ENCODE measurements at regions not wholly inside any gene's neighbourhood (a gene's known extent, or its start where the extent isn't known, plus 50 kb on each side); places are given as distances from the start of the nearest gene placed in this dataset.
"Not testable (repeated sequence)": the region's sequence is repeated elsewhere in the genome, so short reads cannot be mapped to it uniquely, and the experiment has no call there.

DNA sequence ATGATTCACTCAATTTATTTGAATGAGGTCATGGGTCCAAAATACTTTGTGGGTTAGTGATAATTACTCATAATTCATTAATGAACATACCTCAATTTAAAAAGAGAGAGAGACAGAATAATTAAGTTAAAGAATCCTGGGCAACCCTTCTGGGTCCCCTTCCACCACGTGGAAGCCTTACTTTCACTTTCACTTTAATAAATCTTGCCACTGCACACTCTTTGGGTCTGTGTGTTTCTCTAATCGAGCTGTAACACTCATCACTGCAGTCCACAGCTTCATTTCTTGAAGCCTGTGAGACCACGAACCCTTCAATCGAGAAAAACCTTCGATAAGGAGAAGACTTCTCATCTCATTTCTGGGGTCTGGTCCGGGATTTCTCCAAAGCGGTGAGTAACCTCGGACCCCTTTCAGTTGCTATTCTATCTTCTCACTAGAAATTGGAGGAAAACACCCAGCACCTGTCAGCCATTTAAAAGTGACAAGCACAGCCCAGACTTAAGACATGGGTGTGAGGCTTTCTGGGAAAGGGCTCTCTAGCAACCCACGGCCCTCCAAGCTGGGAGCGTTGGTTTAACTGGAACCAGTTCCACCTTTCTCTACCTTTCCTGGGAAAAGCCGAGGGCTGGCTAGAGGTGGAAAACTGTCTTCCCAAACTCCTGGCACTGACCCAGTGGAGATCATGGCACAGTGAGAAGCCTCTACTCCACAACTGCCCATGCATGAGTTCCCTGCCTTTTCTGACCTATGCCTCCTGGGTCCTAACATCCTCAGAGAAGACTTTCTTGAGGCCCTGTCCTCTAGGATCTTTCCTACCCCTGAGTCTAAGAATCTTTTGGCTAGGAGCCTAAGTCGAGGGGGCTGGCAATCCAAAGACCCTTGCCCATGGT lies 148.8 kb upstream of the ATF7IP start:
- H3K27ac ChIP-seq, result peak overlapping the region; percentile 39
- H3K4me3 ChIP-seq, result peak overlapping the region; percentile 61
- intact Hi-C loops (cut with DNase I), result no loop called here
- no peaks in the 10 kb centered on the region for H3K4me1 ChIP-seq
- no peaks in the 10 kb centered on the region for H3K36me3 ChIP-seq (ENCODE audit: insufficient read depth in 1 of 2, low read depth in 1 of 2)
- TF ChIP-seq, protein P1, sequence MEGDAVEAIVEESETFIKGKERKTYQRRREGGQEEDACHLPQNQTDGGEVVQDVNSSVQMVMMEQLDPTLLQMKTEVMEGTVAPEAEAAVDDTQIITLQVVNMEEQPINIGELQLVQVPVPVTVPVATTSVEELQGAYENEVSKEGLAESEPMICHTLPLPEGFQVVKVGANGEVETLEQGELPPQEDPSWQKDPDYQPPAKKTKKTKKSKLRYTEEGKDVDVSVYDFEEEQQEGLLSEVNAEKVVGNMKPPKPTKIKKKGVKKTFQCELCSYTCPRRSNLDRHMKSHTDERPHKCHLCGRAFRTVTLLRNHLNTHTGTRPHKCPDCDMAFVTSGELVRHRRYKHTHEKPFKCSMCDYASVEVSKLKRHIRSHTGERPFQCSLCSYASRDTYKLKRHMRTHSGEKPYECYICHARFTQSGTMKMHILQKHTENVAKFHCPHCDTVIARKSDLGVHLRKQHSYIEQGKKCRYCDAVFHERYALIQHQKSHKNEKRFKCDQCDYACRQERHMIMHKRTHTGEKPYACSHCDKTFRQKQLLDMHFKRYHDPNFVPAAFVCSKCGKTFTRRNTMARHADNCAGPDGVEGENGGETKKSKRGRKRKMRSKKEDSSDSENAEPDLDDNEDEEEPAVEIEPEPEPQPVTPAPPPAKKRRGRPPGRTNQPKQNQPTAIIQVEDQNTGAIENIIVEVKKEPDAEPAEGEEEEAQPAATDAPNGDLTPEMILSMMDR (IDR thresholded peaks at IDR 0.05), result no peak
- no peaks in the 10 kb centered on the region for H3K9me3 ChIP-seq
- ATAC-seq (peak in 3 of 4 donors; percentile 47 to 55 (median 49)), DNase-seq (no peak)
- WGBS, 3 donors, result 38 to 46% (median 39%) methylated on average over 12 of the region's 12 CpGs
- H3K27me3 ChIP-seq (ENCODE audit: insufficient read depth in 3 of 3, low read length in 2 of 3), result no peaks in the 10 kb centered on the region

DNA sequence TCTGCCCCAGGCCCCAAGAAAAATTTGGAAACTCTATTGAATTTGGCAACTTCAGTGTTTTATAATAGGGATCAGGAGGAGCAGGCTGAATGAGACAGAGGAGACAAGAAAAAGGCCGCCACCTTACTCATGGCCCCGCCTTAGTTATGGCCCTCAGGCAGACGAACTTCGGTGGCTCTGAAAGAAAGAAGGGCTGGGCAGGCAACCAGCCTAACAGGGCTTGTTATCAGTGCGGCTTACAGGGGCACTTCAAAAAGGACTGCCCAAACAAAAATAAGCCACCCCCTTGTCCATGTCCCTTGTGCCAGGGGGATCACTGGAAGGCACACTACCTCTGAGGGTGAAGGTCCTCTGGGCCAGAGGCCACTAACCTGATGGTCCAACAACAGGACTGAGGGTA lies 146.3 kb upstream of the ATF7IP start:
- H3K9me3 ChIP-seq, result no peaks in the 10 kb centered on the region
- TF ChIP-seq, protein P1 (IDR thresholded peaks at IDR 0.05), result no peak
- DNase-seq (no peak), ATAC-seq (no peak)
- H3K4me1 ChIP-seq, result no peaks in the 10 kb centered on the region
- H3K27me3 ChIP-seq (ENCODE audit: insufficient read depth in 3 of 3, low read length in 2 of 3), result no peaks in the 10 kb centered on the region
- WGBS, 3 donors, result 95 to 97% (median 96%) methylated on average over 5 of the region's 5 CpGs
- no peak overlapping the region for H3K27ac ChIP-seq
- intact Hi-C loops (cut with DNase I), result no loop called here
- no peak overlapping the region for H3K4me3 ChIP-seq
- H3K36me3 ChIP-seq (ENCODE audit: insufficient read depth in 1 of 2, low read depth in 1 of 2), result no peaks in the 10 kb centered on the region

DNA sequence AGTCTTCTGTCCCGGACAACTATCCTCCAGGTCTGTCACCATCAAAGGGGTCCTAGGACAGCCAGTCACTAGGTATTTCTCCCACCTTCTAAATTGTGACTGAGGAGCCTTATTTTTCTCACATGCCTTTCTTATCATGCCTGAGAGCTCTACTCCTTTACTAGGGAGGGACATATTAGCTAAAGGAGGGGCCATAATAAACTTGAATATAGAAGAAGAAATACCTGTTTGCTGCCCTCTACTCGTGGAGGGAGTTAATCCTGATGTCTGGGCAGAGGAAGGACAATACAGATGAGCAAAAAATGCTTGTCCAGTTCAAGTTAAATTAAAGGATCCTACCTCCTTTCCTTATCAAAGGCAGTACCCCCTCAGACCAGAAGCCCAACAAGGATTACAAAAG lies 145.8 kb upstream of the ATF7IP start:
- intact Hi-C loops (cut with DNase I), result not testable (repeated sequence)

DNA sequence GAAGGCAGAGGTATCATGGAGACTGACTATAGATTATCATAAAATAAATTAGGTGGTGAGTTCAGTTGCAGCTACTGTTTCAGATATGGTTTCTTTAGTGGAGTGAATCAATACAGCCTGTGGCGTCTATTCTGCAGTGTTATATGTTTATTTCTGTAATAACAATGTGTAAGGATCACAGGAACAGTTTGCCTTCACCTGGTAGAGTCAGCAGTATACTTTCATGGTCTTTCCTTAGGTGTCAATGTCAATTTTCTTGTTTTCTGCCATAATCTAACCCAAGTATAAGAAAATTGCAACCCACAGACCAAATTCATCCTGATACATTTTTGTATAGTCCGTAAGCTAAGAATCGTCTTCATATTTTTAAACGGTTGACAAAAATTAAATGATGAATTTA lies 140.4 kb upstream of the ATF7IP start:
- intact Hi-C loops (cut with DNase I), result no loop called here
- 92 to 95% (median 94%) methylated on average over 4 of the region's 4 CpGs for WGBS, 3 donors
- no peaks in the 10 kb centered on the region for H3K27me3 ChIP-seq (ENCODE audit: insufficient read depth in 3 of 3, low read length in 2 of 3)
- ATAC-seq, result no peak
- H3K4me1 ChIP-seq, result no peaks in the 10 kb centered on the region
- H3K4me3 ChIP-seq, result no peak overlapping the region
- H3K9me3 ChIP-seq, result peaks cover 3% of the 10 kb centered on the region
- no peaks in the 10 kb centered on the region for H3K36me3 ChIP-seq (ENCODE audit: insufficient read depth in 1 of 2, low read depth in 1 of 2)
- DNase-seq, result no peak
- H3K27ac ChIP-seq, result no peak overlapping the region
- TF ChIP-seq, protein P1 (IDR thresholded peaks at IDR 0.05), result no peak

More for the DNA sequence above, 145.8 kb upstream of the ATF7IP start:
- not testable (repeated sequence) for ATAC-seq; H3K4me1 ChIP-seq; H3K27me3 ChIP-seq (ENCODE audit: insufficient read depth in 3 of 3, low read length in 2 of 3); H3K4me3 ChIP-seq; H3K9me3 ChIP-seq; H3K27ac ChIP-seq; H3K36me3 ChIP-seq (ENCODE audit: insufficient read depth in 1 of 2, low read depth in 1 of 2); DNase-seq
- whole genome bisulfite sequencing, 3 donors, result 83 to 87% (median 85%) methylated on average over 2 of the region's 2 CpGs

DNA sequence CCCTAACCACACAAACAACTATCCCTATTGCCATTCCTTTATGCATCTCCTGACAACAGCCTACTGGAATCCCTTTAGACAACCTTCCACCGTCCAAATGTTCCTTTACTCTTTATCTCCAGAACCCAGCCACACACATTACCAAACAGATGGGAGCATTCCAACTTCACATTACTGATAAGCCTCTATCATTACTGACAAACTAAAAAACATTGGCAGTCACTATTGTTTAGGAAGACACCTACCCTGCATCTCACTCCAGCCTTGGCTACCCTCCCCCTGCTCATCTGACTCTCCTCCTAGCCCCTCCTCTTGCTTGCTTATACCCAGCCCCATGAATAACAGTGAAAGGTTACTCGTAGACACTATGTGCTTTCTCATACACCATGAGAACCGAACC lies 130.3 kb upstream of the ATF7IP start:
- not testable (repeated sequence) for H3K27ac ChIP-seq; H3K4me1 ChIP-seq; DNase-seq; H3K4me3 ChIP-seq; H3K36me3 ChIP-seq (ENCODE audit: insufficient read depth in 1 of 2, low read depth in 1 of 2); H3K27me3 ChIP-seq (ENCODE audit: insufficient read depth in 3 of 3, low read length in 2 of 3); ATAC-seq; H3K9me3 ChIP-seq
- WGBS, 3 donors, result 68 to 85% (median 83%) methylated on average over 3 of the region's 3 CpGs
- intact Hi-C loops (cut with DNase I), result loop anchor here in 1 of 2 donors (5.0 to 10.0 kb wide), 4 partner anchors 187 to 760 kb away; no protein-coding TSS in a partner anchor

DNA sequence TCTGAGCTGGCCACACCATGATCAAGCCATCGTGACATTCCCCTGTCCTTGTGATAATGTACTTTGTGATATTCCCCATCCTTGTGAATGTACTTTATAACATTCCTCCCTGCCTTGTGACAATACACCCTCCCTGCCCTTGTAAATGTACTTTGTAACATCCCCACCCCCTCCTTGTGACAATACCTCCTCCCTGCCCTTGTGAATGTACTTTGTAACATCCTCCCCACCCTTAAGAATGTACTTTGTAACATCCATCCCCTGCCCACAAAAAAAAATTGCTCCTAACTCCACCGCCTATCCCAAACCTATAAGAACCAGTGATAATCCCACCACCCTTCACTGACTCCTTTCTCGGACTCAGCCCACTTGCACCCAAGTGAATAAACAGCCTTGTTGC lies 128.8 kb upstream of the ATF7IP start:
- H3K36me3 ChIP-seq (ENCODE audit: insufficient read depth in 1 of 2, low read depth in 1 of 2); H3K27me3 ChIP-seq (ENCODE audit: insufficient read depth in 3 of 3, low read length in 2 of 3); H3K4me1 ChIP-seq; ATAC-seq; H3K4me3 ChIP-seq; H3K9me3 ChIP-seq; DNase-seq; H3K27ac ChIP-seq: not testable (repeated sequence)
- WGBS, 3 donors, result 93 to 96% (median 93%) methylated on average over 3 of the region's 3 CpGs
- intact Hi-C loops (cut with DNase I), result loop anchor here in 1 of 2 donors (5.0 to 10.0 kb wide), 4 partner anchors 186 to 758 kb away; no protein-coding TSS in a partner anchor
